GM13977 (cell line): ENCODE measurements at regions not wholly inside any gene's neighbourhood (a gene's known extent, or its start where the extent isn't known, plus 50 kb on each side); places are given as distances from the start of the nearest gene placed in this dataset.
"Not testable (repeated sequence)": the region's sequence is repeated elsewhere in the genome, so short reads cannot be mapped to it uniquely, and the experiment has no call there.

Experiments used
- DNase-seq: peaks from one replicate; pipeline ENCODE4 v3.0.0; 2012; ENCODE audit warnings: low spot score
- CTCF ChIP-seq: IDR thresholded peaks from 2 replicates; pipeline ENCODE4 v1.5.1; 2012; ENCODE audit warnings: mild to moderate bottlenecking, control low read depth; ENCODE audit not compliant: insufficient read depth; ENCODE audit errors: extremely low read depth, missing control alignments
- in situ Hi-C: fragments of 300-500 bp; cut with MboI; formaldehyde crosslinking; loops from one replicate; pipeline ENCODE4 v1.12.0; 2022; ENCODE audit warnings: low sequenced_read_pairs, low pct_unique_long_range_greater_than_20kb, mixed read lengths, inconsistent platforms; ENCODE audit not compliant: unreplicated experiment

GRCh38 chr5:126143622-126144021 lies 279.6 kb upstream of the GRAMD2B start:
- in situ Hi-C loops = no loop called here
- no peak for DNase-seq
- TF ChIP-seq CTCF = no peak

GRCh38 chr5:126150319-126150718 lies 272.9 kb upstream of the GRAMD2B start:
- in situ Hi-C loops, DNase-seq: not testable (repeated sequence)

- DNase-seq, in situ Hi-C loops: not testable (repeated sequence)
These were observed 267.9 kb upstream of the GRAMD2B start for GRCh38 chr5:126155298-126155697.

GRCh38 chr5:126166368-126166767 lies 256.8 kb upstream of the GRAMD2B start:
- no peak for TF ChIP-seq CTCF

GRCh38 chr5:126168785-126169184 lies 254.4 kb upstream of the GRAMD2B start:
- DNase-seq = no peak
- in situ Hi-C loops = no loop called here
- no peak for TF ChIP-seq CTCF

More at GRCh38 chr5:126166368-126166767, 256.8 kb upstream of the GRAMD2B start:
- DNase-seq = no peak
- in situ Hi-C loops = no loop called here

GRCh38 chr5:126171916-126172315 lies 251.3 kb upstream of the GRAMD2B start:
- in situ Hi-C loops = no loop called here
- no peak for DNase-seq
- no peak for TF ChIP-seq CTCF

- TF ChIP-seq CTCF = no peak
- in situ Hi-C loops = no loop called here
- DNase-seq = no peak
These were observed 250.4 kb upstream of the GRAMD2B start for GRCh38 chr5:126172812-126173211.

- DNase-seq = no peak
- in situ Hi-C loops = no loop called here
- TF ChIP-seq CTCF = no peak
These were observed 244.7 kb upstream of the GRAMD2B start for GRCh38 chr5:126178521-126178920.
